Gastroesophageal sphincter (tissue), 4 donors: ENCODE measurements at regions not wholly inside any gene's neighbourhood (a gene's known extent, or its start where the extent isn't known, plus 50 kb on each side); places are given as distances from the start of the nearest gene placed in this dataset.

Experiments used
- ATAC-seq: fragments of 150-250 bp; one replicate; pipeline ENCODE4 v1.9.1; 2016; ENCODE audit warnings: mild to moderate bottlenecking, moderate library complexity
- H3K27ac ChIP-seq, 4 donors: fragments of 200-600 bp; sonication (generic) in 3 of 4; 1 replicate in 3 of 4; 2 replicates in 1 of 4; pipeline ENCODE4 v1.5.1; 2016 to 2019
- H3K27me3 ChIP-seq: fragments of 200-600 bp; sonication (generic); one replicate; pipeline ENCODE4 v1.5.1; 2019
- H3K36me3 ChIP-seq, 2 donors: fragments of 200-600 bp; sonication (generic); one replicate each; pipeline ENCODE4 v1.5.1; 2019; ENCODE audit warnings: control low read depth in 1 of 2
- H3K4me1 ChIP-seq, 3 donors: fragments of 200-600 bp; sonication (generic); 1 replicate in 2 of 3; 2 replicates in 1 of 3; pipeline ENCODE4 v1.5.1; 2016 to 2019; ENCODE audit warnings: control low read depth in 2 of 3
- H3K4me3 ChIP-seq, 2 donors: fragments of 200-600 bp; sonication (generic); one replicate each; pipeline ENCODE4 v1.5.1; 2019; ENCODE audit warnings: mild to moderate bottlenecking in 1 of 2, moderate library complexity in 1 of 2
- H3K9me3 ChIP-seq, 3 donors: fragments of 200-600 bp; sonication (generic); one replicate each; pipeline ENCODE4 v1.5.1; 2017 to 2019; ENCODE audit warnings: control low read depth in 2 of 3
- CTCF ChIP-seq, 4 experiments: fragments of 200-600 bp in 2 of 4; fragments of 450-650 bp in 2 of 4; sonication (generic) in 1 of 4; IDR thresholded peaks; one replicate each; pipeline ENCODE4 v1.5.1; 2017 to 2019; ENCODE audit warnings: antibody characterized with exemption in 4 of 4, mild to moderate bottlenecking in 2 of 4, moderate library complexity in 2 of 4
- EP300 ChIP-seq: sonication (generic); formaldehyde crosslinking; IDR thresholded peaks from one replicate; pipeline ENCODE4 v1.6.1; 2017; ENCODE audit warnings: antibody characterized with exemption, mild to moderate bottlenecking
- POLR2A ChIP-seq, 2 donors: fragments of 450-650 bp; IDR thresholded peaks; one replicate each; pipeline ENCODE4 v1.6.1; 2017; ENCODE audit warnings: antibody characterized with exemption in 2 of 2, mild to moderate bottlenecking in 2 of 2, moderate library complexity in 1 of 2
- POLR2AphosphoS5 ChIP-seq: sonication (generic); formaldehyde crosslinking; IDR thresholded peaks from one replicate; pipeline ENCODE4 v1.6.1; 2017; ENCODE audit warnings: antibody characterized with exemption
- WGBS, 2 donors: methylation state at CpG; one replicate each; pipeline ENCODE4 v1.1.5; 2018; ENCODE audit warnings: low coverage in 1 of 2; 5-methylcytosine and 5-hydroxymethylcytosine counted together

- Histone ChIP-seq H3K27me3 (no peaks in the 10 kb centered on the region), H3K4me3 (no peak overlapping the region), H3K4me1 (peaks cover 9 to 23% (median 15%) of the 10 kb centered on the region in 3 donors), H3K9me3 (no peaks in the 10 kb centered on the region), H3K27ac (no peak overlapping the region), H3K36me3 (no peaks in the 10 kb centered on the region)
- ATAC-seq, result no peak
- TF ChIP-seq CTCF (IDR thresholded peaks at IDR 0.05) (no peak), POLR2AphosphoS5 (no peak), EP300 (no peak), POLR2A (IDR thresholded peaks at IDR 0.05) (no peak)
These were observed 257.7 kb upstream of the MARCKS start for GRCh38 chr6:113599444-113599843.

- no peak for ATAC-seq
- Histone ChIP-seq H3K36me3 (no peaks in the 10 kb centered on the region), H3K27ac (no peak overlapping the region), H3K27me3 (no peaks in the 10 kb centered on the region), H3K4me3 (no peak overlapping the region), H3K9me3 (no peaks in the 10 kb centered on the region), H3K4me1 (peaks cover 9 to 18% (median 14%) of the 10 kb centered on the region in 3 donors)
- no peak for TF ChIP-seq CTCF (IDR thresholded peaks at IDR 0.05)
- no peak for TF ChIP-seq EP300
- TF ChIP-seq POLR2A (IDR thresholded peaks at IDR 0.05), result no peak
- no peak for TF ChIP-seq POLR2AphosphoS5
- 82% methylated on average over 2 of the region's 2 CpGs; no CpG with 5 or more reads in 1 of the 2 donors for WGBS, 2 donors
These were observed 256.4 kb upstream of the MARCKS start for GRCh38 chr6:113600551-113601339.

- Histone ChIP-seq H3K36me3 (no peaks in the 10 kb centered on the region), H3K9me3 (peaks cover 0 to under 1% (median 0%) of the 10 kb centered on the region in 3 donors), H3K27ac (no peak overlapping the region), H3K4me3 (no peak overlapping the region), H3K4me1 (peaks cover 0 to 16% (median 4%) of the 10 kb centered on the region in 3 donors), H3K27me3 (no peaks in the 10 kb centered on the region)
- no peak for ATAC-seq
- WGBS, 2 donors, result 37 to 62% methylated on average over 2 of the region's 2 CpGs
- TF ChIP-seq EP300 (no peak), CTCF (IDR thresholded peaks at IDR 0.05) (no peak), POLR2AphosphoS5 (no peak), POLR2A (IDR thresholded peaks at IDR 0.05) (no peak)
These were observed 249.2 kb upstream of the MARCKS start for GRCh38 chr6:113607821-113608545.

GRCh38 chr6:113610377-113610988 lies 246.7 kb upstream of the MARCKS start:
- Histone ChIP-seq H3K36me3 (no peaks in the 10 kb centered on the region), H3K27me3 (no peaks in the 10 kb centered on the region), H3K4me1 (peaks cover 0 to 16% (median 4%) of the 10 kb centered on the region in 3 donors), H3K27ac (no peak overlapping the region), H3K9me3 (peaks cover 0 to 5% (median 0%) of the 10 kb centered on the region in 3 donors), H3K4me3 (no peak overlapping the region)
- WGBS, 2 donors, result 85 to 92% methylated on average over 4 of the region's 4 CpGs
- no peak for ATAC-seq
- TF ChIP-seq POLR2AphosphoS5, result no peak
- TF ChIP-seq EP300, result no peak
- no peak for TF ChIP-seq CTCF (IDR thresholded peaks at IDR 0.05)
- TF ChIP-seq POLR2A (IDR thresholded peaks at IDR 0.05), result no peak
